ENCODE measurements at regions not wholly inside any gene's neighbourhood (a gene's known extent, or its start where the extent isn't known, plus 50 kb on each side); places are given as distances from the start of the nearest gene placed in this dataset.
"Not testable (repeated sequence)": the region's sequence is repeated elsewhere in the genome, so short reads cannot be mapped to it uniquely, and the experiment has no call there.

DNA sequence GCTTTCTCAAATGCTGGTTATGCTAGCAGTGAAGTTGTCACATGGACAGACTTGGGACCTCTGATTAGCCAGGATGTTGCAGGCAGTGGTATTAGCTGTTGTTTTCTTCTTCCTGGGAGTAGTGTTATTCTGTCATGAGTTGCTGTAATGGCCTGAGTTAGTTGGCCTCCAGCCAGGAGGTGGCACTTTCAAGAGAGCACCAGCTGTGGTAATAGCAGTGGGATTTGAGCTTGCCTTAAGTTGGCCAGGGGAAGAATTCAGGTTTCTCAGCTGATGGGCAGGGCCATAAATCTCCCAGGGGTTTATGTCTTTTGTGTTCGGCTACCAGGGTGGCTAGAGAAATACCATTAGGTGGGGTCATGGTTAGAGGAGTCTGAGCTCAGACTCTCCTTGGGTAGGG is 132.6 kb downstream of the GLUD2 start:
- no peak for DNase-seq

- no peak for DNase-seq
Measured at GRCh38 chrX:121191779-121192178, 144.4 kb downstream of the GLUD2 start.

- no peak for DNase-seq
Measured at GRCh38 chrX:121195719-121196118, 148.3 kb downstream of the GLUD2 start.

DNA sequence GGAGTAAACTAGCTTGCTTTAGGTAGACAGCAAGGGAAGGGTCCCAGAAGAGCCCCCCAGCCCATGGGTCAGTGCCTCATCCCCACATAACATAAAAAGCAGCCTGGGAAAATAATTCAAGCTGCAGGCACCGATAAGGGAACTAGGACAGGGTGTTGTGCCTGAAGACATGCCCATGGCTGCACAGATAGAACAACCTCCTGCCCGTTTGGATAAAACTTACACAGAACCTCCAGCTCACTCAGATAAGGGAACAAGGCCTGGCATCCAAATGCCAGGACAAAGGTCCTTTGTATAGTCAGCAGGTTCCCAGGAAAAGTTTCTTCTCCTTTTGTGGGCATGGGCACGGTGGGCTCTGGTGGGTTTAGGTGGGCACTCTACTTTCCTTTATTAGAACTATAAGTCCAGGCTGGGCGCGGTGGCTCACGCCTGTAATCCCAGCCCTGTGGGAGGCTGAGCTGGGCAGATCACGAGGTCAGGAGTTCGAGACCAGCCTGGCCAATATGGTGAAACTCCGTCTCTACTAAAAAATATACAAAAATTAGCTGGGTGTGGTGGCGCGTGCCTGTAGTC is 149.5 kb downstream of the GLUD2 start:
- DNase-seq, result not testable (repeated sequence)

DNA sequence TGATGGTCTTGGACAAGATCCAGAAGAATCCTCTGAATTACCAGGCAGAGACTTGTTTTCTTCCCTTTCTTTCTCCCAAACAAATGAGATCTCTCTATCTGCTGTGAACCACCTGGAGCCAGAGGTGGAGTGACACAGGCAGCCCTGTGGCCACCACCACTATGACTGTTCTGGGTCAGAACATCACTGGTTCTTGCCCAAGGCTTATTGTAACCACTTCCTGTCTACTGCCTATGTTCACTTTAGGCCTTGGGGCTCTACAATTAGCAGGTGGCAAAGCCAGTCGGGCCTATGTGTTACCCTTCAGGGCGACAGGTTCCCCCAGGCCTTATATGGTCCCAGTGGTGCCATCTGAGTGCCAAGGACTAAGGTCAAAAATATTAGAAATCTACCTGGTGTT is 161.2 kb downstream of the GLUD2 start:
- DNase-seq, result no peak

DNA sequence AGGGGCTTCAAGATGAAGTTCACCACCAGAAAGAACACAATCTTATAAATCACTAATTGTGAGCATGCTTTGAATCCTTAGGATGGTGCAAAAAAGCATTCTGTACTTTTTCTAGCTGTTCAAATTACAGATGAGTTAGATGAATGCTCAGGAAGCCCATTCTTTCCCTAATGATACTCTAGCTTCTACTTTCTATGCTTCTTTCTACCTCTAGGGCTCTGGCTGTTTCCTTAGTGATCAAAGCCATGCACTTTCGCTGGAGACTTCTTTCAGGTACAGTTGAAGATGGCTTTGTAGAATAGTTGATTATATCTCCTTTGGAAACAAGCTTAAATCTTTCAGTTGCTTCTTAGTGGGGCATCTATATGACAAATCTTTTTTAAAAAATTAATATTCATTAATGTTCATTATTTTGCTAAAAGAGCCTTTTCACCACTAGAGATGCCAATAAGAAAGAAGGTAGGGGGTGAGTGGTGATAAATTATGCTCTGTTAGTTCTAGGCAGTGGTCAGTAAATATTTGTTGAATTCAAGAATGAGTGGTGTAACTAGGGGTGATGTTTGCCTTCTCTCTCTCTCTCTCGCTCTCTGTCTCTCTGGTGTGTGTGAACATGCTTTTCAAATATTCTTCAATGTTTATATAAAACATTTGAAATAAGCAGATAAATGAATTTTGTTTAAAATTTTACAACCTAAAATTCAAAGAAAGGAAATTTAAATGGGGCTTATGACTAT is 169.4 kb downstream of the GLUD2 start:
- DNase-seq, result no peak

DNA sequence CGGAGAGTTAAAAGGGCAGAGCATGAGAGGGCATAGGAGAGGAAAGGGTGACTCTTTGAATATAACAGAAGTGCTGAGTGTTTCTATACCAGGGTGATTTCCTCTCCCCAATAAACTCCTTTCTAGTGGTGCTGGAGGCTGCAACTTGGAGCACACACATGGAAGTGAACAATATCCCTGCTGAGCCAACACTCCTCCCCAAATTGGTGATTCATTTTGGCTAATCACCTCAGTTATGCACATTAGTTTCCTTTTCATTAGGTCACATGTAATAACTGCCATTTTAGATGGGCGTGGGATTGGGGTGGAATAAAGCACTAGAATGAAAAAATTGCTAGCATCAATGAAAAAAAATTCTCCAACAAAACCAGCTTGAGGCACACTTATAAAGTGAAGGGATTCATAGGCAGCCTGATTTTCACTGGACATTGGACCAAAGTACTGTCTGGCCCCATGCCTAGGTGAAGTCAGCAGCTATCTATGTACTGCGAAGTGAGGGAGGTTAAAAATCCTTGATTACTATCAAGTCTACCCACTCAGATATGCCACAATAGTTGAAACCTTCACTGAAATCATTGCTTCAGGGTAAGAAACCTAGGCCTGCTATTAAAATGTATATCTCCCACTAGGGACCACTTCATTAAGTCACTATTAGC is 174.0 kb downstream of the GLUD2 start:
- DNase-seq, result no peak

- DNase-seq, result no peak
Measured at GRCh38 chrX:121227888-121228287, 180.5 kb downstream of the GLUD2 start.

GRCh38 chrX:121231566-121232358 is 184.4 kb downstream of the GLUD2 start:
- DNase-seq, result no peak

DNA sequence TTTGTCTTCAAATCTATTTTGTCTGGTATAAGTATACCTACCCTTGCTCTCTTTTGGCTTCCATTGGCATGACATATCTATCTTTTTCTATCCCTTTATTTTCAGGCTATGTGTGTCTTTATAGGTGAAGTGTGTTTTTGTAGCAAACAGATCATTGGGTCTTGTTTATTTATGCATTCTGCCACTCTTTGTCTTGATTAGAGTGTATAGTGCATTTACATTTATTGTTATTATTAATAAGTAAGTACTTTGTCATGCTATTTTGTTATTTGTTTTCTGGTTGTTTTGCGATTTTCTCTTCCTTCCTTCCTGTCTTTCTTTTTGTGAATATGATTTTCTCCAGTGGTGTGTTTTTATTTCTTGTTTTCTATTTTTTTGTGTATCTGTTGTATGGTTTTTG is 188.6 kb downstream of the GLUD2 start:
- no peak for DNase-seq

DNA sequence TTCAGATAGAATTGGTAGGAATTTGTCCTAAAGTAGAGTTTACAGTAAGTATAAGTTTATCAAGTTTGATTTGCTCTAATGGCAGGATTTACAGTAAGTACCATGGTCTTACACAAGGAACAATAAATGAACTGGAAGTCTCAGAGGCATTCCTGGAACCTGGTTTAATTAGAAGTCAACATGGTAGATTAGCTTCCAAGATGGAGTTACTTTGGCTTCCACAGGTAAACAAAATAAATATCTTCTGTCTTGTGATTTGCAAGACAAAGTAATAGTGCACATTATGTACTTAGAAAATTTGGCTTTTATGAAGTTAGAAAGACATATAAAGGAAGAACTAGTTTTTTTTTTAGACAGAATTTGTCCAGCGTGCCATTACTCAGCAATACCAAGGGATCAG is 190.7 kb downstream of the GLUD2 start:
- DNase-seq, result no peak

DNA sequence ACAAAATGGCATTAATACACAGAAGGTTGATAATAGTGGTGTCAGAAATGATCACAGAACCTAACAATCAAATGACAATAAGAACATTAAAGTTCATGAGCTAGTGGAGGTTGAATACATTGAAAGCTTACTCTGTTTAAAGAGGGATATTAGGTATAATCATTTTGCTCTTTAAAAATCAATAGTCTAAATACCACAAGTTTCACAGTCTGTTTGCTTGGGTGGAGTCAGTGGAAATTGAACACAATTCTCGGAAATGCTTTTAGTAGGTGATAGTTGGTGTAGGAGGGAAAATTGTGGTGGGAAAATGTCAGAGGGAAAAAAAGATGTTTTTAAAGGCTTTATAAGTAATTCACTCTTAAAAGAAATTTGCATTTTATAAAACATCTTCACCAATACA is 197.1 kb downstream of the GLUD2 start:
- no peak for DNase-seq

DNA sequence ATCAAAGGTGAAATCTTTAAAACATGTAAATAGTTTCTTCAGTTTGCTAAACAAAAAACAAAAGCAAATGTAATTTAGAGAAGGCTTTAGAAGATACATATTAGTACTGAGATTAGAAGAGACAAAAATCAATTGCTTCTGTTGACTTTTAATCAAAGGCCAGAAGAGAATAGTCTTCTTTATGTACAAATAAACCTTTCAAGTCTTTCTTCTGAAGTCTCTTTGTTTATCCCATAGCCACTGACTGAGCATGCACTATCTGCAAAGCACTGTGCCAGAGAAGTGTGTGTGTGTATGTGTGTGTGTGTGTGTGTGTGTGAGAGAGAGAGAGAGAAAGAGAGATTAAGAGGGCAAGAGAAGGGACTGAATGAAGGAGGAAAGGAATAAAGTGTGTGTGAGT is 198.4 kb downstream of the GLUD2 start:
- no peak for DNase-seq

GRCh38 chrX:121254336-121254735 is 206.9 kb downstream of the GLUD2 start:
- DNase-seq, result no peak

DNA sequence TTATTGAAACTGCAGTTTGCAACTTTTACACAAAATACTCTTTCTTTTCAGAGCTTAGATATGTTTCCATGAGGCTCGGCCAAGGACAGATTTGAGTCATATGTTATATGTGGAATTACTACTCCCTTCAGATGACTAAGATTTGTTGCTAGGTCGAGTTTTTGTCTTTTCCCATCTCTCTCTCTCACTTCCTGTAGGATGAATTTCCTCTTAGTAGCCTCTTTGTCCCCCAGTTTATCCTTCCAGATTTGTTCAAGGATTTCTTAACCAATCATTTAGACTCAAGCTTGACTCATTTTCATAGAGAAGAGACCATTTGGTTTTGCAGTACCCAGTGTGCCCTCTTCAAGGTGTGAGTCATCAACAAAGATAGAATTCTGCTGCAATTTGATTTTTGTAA is 209.2 kb downstream of the GLUD2 start:
- no peak for DNase-seq

- DNase-seq, result no peak
Measured at GRCh38 chrX:121258545-121258944, 211.1 kb downstream of the GLUD2 start.

DNA sequence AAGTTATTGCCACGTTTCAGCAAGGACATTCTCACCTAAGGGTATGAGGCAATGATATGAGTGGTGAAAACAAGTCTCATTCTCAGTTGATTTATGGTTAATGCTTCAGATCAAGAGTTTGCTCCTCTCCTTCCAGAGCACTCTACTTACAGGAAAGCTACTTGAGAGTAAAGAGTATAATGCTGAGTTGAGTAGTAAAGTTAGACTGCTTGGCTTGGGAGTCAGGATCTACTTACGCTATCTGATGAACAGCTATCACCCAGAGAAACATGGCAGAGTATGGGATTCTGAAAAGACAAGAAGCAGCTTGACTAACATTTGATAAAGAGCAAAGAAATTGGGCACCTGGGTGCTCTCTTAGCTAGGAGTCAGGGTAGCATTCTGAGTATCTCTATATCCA is 211.8 kb downstream of the GLUD2 start:
- DNase-seq, result no peak

DNA sequence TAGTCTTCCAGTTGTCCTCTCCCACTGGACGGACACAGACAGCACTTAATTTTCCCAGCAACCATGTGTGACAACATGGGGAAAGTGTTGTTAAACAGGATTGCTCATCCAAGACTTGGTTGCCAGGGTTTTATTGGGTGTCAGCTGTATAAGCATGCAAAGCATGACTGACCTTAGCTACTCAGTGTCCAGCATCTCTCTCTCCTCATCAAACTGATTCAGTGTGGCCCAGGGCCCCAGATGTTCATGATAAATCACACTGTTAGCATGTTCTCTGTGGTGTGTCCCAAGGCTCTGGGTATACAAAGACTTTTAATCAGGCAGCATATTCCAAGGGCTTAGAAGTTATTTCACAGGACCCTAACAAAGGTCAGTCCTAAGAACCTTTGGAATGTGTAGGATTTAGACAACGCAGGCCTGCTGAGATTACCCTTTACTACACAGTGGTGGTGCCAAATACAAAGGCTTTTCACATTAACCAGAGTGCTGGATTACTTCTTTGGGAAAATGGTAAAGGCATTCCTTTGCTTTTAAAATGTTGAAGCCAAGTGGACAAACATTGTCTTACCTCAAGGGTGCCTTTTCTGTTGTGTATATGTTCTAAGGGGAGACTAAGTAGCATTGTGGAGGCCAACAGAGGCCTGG is 213.3 kb downstream of the GLUD2 start:
- no peak for DNase-seq

DNA sequence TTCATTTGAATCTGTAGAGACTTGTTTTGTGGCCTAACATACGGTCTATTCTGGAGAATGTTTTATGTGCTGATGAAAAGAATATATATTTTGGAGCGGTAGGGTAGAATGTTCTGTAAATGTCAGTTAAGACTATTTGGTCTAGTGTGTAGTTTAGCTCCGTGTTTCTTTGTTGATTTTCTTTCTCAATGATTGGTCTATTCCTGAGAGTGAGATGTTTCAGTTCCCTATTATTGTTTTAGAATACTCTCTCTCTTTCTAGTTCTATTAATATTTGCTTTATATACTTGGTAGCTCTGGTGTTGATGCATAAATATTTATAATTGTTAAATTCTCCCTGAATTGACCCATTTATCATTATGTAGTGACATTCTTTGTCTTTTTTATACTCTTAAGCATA is 236.5 kb downstream of the GLUD2 start:
- DNase-seq, result no peak

DNA sequence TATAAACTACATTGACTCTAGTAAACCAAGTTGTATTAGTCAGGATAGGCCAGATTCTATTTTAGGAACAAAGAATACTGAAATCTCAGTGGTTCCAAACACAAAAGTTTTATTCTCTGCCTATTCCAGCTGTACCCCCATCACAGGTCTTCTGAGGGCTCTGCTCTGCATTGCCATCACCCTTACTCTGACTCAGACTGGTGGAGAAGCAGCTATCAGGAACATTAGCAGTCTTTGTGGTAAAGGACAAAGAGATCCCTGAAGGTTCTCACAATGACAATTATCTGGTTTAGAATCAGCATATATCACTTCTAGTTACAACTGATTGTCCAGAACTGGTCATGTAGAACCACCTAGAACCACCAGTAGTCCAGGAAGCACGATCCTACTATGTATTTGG is 251.1 kb downstream of the GLUD2 start:
- no peak for DNase-seq

DNA sequence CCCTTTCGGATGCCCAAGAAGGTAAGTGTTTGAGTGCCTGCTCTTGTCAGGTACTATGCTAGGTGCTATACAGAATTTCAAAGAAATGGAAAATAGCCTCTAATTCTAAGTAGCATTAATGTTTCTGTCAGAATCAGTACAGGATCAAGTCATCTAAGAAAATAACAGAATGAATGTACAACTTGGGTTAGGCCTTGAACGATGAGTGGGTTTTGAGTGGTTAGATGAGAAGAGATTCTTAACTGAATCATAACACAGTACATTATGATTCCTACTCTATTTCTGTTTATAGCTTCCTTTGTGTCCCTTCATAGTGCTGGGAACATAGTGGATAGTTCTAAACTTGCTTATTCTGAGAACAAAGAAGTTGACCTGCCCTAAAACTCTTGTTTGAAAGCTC is 253.9 kb downstream of the GLUD2 start:
- DNase-seq, result no peak

DNA sequence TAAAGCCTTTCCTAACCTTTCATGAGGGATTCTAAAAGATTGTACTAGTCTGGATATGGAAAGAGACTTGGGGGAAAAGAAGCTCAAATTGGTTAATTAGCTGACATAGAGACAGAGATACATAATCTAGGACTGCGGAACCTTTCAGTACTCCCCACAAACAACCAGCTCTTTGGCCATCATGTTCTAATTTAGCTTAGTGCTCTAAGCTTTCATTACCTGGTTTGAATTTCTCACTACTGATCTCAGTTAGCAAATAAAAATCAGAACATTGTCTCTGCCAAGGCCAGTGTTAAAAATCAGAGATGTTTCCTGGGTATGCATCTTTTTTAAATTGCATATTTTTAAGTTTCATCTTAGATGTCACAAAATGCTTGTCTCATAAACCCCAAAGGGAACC is 254.4 kb downstream of the GLUD2 start:
- no peak for DNase-seq

DNA sequence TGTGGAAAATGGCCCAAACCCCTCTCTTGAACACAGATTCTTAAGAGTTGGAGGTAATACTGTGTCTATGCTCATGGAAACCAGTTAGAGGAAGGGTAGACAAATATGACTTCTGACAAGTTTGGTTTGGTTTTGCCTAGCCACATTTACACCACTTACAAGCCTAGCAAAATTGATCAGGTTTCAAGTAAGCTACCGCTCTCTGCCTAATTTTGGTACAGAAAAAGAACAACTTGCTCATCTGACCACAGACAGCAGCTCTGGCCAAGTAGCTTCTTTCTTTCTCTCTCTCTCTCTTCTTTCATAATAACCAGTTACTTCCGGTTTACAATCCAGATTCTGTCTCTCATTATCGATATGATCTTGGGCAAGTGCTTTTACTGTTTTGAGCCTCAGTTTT is 260.0 kb downstream of the GLUD2 start:
- DNase-seq, result no peak
